Sigmoid colon (tissue), 4 donors: ENCODE measurements at regions not wholly inside any gene's neighbourhood (a gene's known extent, or its start where the extent isn't known, plus 50 kb on each side); places are given as distances from the start of the nearest gene placed in this dataset.

ENCODE experiments used
- EP300 ChIP-seq, 4 donors: sonication (generic); formaldehyde crosslinking; IDR thresholded peaks; one replicate each; pipeline ENCODE4 v1.6.1; 2017; ENCODE audit warnings: antibody characterized with exemption in 4 of 4
- POLR2A ChIP-seq, 2 donors: fragments of 450-650 bp; IDR thresholded peaks; one replicate each; pipeline ENCODE4 v1.6.1; 2016; ENCODE audit warnings: antibody characterized with exemption in 2 of 2, mild to moderate bottlenecking in 2 of 2, moderate library complexity in 2 of 2
- TF ChIP-seq, protein P1 (sequence below), 4 experiments: fragments of 450-650 bp in 3 of 4; fragments of 200-600 bp in 1 of 4; IDR thresholded peaks; one replicate each; pipeline ENCODE4 v1.5.1; 2016 to 2019; ENCODE audit warnings: antibody characterized with exemption in 4 of 4, mild to moderate bottlenecking in 3 of 4, moderate library complexity in 2 of 4

DNA sequence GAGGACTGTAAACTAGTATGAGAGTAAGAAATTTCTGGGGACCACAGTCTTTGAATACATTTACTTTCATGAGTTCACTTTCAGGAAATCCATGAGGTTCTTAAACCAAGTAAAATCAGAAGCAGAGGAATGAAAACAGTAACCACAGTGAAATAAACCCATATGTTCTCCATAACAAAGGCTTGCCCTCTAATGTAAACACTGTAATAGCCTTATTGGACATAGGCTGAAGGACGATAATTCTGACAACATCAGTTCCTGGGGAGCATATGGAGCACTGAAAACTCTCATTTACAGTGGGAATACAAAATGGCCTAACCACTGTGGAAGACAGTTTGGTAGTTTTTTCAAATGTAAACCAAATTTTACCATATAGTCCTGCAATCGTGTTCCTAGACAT lies 965.8 kb downstream of the NSUN3 start:
- TF ChIP-seq POLR2A (IDR thresholded peaks at IDR 0.05) (no peak), EP300 (IDR thresholded peaks at IDR 0.05) (no peak)
- TF ChIP-seq, protein P1, sequence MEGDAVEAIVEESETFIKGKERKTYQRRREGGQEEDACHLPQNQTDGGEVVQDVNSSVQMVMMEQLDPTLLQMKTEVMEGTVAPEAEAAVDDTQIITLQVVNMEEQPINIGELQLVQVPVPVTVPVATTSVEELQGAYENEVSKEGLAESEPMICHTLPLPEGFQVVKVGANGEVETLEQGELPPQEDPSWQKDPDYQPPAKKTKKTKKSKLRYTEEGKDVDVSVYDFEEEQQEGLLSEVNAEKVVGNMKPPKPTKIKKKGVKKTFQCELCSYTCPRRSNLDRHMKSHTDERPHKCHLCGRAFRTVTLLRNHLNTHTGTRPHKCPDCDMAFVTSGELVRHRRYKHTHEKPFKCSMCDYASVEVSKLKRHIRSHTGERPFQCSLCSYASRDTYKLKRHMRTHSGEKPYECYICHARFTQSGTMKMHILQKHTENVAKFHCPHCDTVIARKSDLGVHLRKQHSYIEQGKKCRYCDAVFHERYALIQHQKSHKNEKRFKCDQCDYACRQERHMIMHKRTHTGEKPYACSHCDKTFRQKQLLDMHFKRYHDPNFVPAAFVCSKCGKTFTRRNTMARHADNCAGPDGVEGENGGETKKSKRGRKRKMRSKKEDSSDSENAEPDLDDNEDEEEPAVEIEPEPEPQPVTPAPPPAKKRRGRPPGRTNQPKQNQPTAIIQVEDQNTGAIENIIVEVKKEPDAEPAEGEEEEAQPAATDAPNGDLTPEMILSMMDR (IDR thresholded peaks at IDR 0.05): no peak
